ENCODE measurements at regions not wholly inside any gene's neighbourhood (a gene's known extent, or its start where the extent isn't known, plus 50 kb on each side); places are given as distances from the start of the nearest gene placed in this dataset.

GRCh38 chr6:19515939-19516338, 321.2 kb upstream of the ID4 start:
- TF ChIP-seq, protein P1, sequence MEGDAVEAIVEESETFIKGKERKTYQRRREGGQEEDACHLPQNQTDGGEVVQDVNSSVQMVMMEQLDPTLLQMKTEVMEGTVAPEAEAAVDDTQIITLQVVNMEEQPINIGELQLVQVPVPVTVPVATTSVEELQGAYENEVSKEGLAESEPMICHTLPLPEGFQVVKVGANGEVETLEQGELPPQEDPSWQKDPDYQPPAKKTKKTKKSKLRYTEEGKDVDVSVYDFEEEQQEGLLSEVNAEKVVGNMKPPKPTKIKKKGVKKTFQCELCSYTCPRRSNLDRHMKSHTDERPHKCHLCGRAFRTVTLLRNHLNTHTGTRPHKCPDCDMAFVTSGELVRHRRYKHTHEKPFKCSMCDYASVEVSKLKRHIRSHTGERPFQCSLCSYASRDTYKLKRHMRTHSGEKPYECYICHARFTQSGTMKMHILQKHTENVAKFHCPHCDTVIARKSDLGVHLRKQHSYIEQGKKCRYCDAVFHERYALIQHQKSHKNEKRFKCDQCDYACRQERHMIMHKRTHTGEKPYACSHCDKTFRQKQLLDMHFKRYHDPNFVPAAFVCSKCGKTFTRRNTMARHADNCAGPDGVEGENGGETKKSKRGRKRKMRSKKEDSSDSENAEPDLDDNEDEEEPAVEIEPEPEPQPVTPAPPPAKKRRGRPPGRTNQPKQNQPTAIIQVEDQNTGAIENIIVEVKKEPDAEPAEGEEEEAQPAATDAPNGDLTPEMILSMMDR (IDR thresholded peaks at IDR 0.05 in 2 of 3, conservative IDR thresholded peaks at IDR 0.05 in 1 of 3; ENCODE audit: borderline replicate concordance in 1 of 3, insufficient read depth in 1 of 3, low read depth in 2 of 3, low read length in 2 of 3): no peak
- TF ChIP-seq, protein P2, sequence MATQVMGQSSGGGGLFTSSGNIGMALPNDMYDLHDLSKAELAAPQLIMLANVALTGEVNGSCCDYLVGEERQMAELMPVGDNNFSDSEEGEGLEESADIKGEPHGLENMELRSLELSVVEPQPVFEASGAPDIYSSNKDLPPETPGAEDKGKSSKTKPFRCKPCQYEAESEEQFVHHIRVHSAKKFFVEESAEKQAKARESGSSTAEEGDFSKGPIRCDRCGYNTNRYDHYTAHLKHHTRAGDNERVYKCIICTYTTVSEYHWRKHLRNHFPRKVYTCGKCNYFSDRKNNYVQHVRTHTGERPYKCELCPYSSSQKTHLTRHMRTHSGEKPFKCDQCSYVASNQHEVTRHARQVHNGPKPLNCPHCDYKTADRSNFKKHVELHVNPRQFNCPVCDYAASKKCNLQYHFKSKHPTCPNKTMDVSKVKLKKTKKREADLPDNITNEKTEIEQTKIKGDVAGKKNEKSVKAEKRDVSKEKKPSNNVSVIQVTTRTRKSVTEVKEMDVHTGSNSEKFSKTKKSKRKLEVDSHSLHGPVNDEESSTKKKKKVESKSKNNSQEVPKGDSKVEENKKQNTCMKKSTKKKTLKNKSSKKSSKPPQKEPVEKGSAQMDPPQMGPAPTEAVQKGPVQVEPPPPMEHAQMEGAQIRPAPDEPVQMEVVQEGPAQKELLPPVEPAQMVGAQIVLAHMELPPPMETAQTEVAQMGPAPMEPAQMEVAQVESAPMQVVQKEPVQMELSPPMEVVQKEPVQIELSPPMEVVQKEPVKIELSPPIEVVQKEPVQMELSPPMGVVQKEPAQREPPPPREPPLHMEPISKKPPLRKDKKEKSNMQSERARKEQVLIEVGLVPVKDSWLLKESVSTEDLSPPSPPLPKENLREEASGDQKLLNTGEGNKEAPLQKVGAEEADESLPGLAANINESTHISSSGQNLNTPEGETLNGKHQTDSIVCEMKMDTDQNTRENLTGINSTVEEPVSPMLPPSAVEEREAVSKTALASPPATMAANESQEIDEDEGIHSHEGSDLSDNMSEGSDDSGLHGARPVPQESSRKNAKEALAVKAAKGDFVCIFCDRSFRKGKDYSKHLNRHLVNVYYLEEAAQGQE (IDR thresholded peaks at IDR 0.05; ENCODE audit: low read depth): no peak
- TF ChIP-seq RAD21 (IDR thresholded peaks at IDR 0.05; ENCODE audit: low read depth) (no peak), SIN3A (IDR thresholded peaks at IDR 0.05; ENCODE audit: low read depth) (no peak), EZH2 (IDR thresholded peaks at IDR 0.05) (no peak), CEBPB (IDR thresholded peaks at IDR 0.05; ENCODE audit: low read depth) (no peak), TCF7L2 (IDR thresholded peaks at IDR 0.05; ENCODE audit: borderline replicate concordance, extremely low read depth, insufficient read depth, insufficient read length) (no peak), FOSL1 (IDR thresholded peaks at IDR 0.05; ENCODE audit: low read depth) (no peak), POLR2AphosphoS5 (IDR thresholded peaks at IDR 0.05; ENCODE audit: low read depth, low read length) (no peak), YY1 (IDR thresholded peaks at IDR 0.05; ENCODE audit: extremely low read depth, insufficient replicate concordance, low read depth, low read length) (no peak), ZNF274 (IDR thresholded peaks at IDR 0.05; ENCODE audit: low read depth, low read length) (no peak), POLR2A (IDR thresholded peaks at IDR 0.05; ENCODE audit: borderline replicate concordance, extremely low read depth, insufficient read depth, insufficient read length) (no peak)
